ENCODE measurements at regions not wholly inside any gene's neighbourhood (a gene's known extent, or its start where the extent isn't known, plus 50 kb on each side); places are given as distances from the start of the nearest gene placed in this dataset.

GRCh38 chr13:47480951-47481350, 520.1 kb downstream of the SUCLA2 start:
- Mint-ChIP-seq H3K36me3 (no peaks in the 10 kb centered on the region), H3K4me1 (ENCODE audit: low read depth in 2 of 2) (no peaks in the 10 kb centered on the region), H3K27ac (no peak overlapping the region), H3K27me3 (no peaks in the 10 kb centered on the region), H3K9me3 (peaks cover 12% of the 10 kb centered on the region), H3K4me3 (no peak overlapping the region)
- DNase-seq (ENCODE audit: low spot score) = no peak
- no peak for ATAC-seq

GRCh38 chr13:47480121-47480520, 521.0 kb downstream of the SUCLA2 start:
- Mint-ChIP-seq H3K4me3 (no peak overlapping the region), H3K4me1 (ENCODE audit: low read depth in 2 of 2) (no peaks in the 10 kb centered on the region), H3K27ac (no peak overlapping the region), H3K9me3 (peaks cover 16% of the 10 kb centered on the region), H3K36me3 (no peaks in the 10 kb centered on the region), H3K27me3 (no peaks in the 10 kb centered on the region)
- ATAC-seq = no peak
- DNase-seq (ENCODE audit: low spot score) = no peak

DNA sequence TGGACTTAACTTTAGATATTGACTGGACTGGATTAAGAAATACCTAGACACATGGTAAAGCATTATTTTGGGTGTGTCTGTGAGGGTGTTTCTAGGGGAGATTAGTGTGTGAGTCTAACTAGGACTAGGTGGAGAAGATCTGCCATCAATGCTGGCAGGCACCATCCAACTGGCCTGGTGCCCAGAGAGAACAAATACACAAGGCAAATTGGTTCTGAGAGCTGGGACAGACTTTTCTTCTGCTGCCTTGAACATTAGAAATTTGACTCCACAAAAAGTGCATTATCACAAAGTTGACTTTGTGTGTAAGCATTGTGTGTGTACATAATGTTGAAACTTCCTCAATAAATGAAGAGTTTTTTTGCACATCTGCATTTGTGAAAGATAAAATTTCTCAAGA, 522.1 kb downstream of the SUCLA2 start:
- Mint-ChIP-seq H3K9me3 (peaks cover 16% of the 10 kb centered on the region), H3K4me3 (no peak overlapping the region), H3K27ac (no peak overlapping the region), H3K27me3 (no peaks in the 10 kb centered on the region), H3K4me1 (ENCODE audit: low read depth in 2 of 2) (no peaks in the 10 kb centered on the region), H3K36me3 (no peaks in the 10 kb centered on the region)
- ATAC-seq (no peak), DNase-seq (ENCODE audit: low spot score) (no peak)

DNA sequence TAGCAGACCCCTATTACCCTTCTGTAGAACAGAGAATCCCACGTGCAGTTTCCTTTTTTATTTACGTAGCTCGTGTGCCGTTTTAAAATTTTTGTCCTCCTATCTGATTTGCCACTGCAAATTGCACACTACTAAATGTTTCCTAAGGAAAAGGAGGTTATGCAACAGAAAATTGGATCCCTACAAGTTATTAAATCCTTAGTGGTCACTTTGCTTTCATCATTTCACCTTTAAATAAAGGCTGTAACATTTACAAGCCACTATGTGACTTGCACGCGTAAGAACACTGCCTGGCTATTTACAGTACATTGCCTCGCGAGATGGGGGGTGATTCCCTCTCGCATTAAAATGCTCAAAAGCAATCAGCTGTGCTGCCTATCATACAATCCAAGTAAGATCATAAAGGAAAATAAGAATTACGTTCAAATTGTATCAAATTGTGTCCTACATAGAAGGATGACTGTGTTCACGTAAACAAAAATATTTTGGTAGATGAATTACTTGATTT, 525.6 kb downstream of the SUCLA2 start:
- H3K4me1 Mint-ChIP-seq (ENCODE audit: low read depth in 2 of 2) = no peaks in the 10 kb centered on the region
- H3K27me3 Mint-ChIP-seq = no peaks in the 10 kb centered on the region
- H3K27ac Mint-ChIP-seq = no peak overlapping the region
- H3K9me3 Mint-ChIP-seq = peaks cover 15% of the 10 kb centered on the region
- no peak for ATAC-seq
- no peak overlapping the region for H3K4me3 Mint-ChIP-seq
- no peak for DNase-seq (ENCODE audit: low spot score)
- no peaks in the 10 kb centered on the region for H3K36me3 Mint-ChIP-seq

DNA sequence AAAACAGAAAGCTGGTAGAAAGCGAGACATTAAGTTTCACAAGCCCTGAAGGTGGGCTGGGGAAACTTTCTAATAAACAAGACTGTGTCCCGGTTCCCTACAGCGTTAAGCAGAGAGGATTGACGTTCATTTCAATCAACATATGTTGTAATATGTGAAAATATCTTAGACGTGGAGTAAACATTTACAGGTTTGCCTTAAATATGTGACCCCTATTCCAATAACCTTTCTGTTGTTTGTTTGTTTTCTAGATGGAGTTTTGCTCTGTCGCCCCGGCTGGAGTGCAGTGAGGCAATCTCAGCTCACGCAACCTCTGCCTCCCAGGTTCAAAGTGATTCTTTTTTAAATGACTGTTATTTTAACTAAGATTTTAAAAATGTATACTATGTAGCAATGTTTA, 526.2 kb downstream of the SUCLA2 start:
- no peaks in the 10 kb centered on the region for H3K36me3 Mint-ChIP-seq
- H3K9me3 Mint-ChIP-seq = peaks cover 17% of the 10 kb centered on the region
- H3K27ac Mint-ChIP-seq = no peak overlapping the region
- ATAC-seq (no peak), DNase-seq (ENCODE audit: low spot score) (no peak)
- no peak overlapping the region for H3K4me3 Mint-ChIP-seq
- H3K4me1 Mint-ChIP-seq (ENCODE audit: low read depth in 2 of 2) = no peaks in the 10 kb centered on the region
- H3K27me3 Mint-ChIP-seq = no peaks in the 10 kb centered on the region

DNA sequence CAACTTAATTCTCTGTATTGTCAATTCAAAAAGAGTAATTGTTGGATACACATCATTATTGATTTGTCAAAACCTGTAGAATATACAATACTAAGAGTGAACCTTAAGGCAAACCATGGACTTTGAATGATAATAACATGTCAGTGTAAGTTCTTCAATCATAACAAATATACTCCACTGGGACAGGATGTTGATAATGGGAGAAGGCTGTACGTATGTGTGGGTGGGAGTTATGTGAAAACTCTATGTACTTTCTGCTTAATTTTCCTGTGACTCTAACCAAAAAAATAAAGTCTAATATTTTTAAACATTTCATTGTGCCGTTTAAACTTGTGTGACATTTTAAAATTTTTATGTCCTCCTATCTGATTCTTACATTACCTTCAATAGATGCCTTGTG, 526.7 kb downstream of the SUCLA2 start:
- H3K27ac Mint-ChIP-seq = no peak overlapping the region
- H3K36me3 Mint-ChIP-seq = no peaks in the 10 kb centered on the region
- no peak overlapping the region for H3K4me3 Mint-ChIP-seq
- peaks cover 20% of the 10 kb centered on the region for H3K9me3 Mint-ChIP-seq
- H3K4me1 Mint-ChIP-seq (ENCODE audit: low read depth in 2 of 2) = no peaks in the 10 kb centered on the region
- ATAC-seq (no peak), DNase-seq (ENCODE audit: low spot score) (no peak)
- H3K27me3 Mint-ChIP-seq = no peaks in the 10 kb centered on the region

GRCh38 chr13:47472516-47472915, 528.6 kb downstream of the SUCLA2 start:
- H3K27me3 Mint-ChIP-seq = no peaks in the 10 kb centered on the region
- H3K9me3 Mint-ChIP-seq = peaks cover 17% of the 10 kb centered on the region
- no peaks in the 10 kb centered on the region for H3K4me1 Mint-ChIP-seq (ENCODE audit: low read depth in 2 of 2)
- ATAC-seq (no peak), DNase-seq (ENCODE audit: low spot score) (no peak)
- no peaks in the 10 kb centered on the region for H3K36me3 Mint-ChIP-seq
- H3K27ac Mint-ChIP-seq = no peak overlapping the region
- H3K4me3 Mint-ChIP-seq = no peak overlapping the region

GRCh38 chr13:47463726-47464125, 537.3 kb downstream of the SUCLA2 start:
- H3K9me3 Mint-ChIP-seq = peaks cover 14% of the 10 kb centered on the region
- no peaks in the 10 kb centered on the region for H3K27me3 Mint-ChIP-seq
- no peaks in the 10 kb centered on the region for H3K36me3 Mint-ChIP-seq
- ATAC-seq = peak in 1 of 2 donors; percentile 32
- H3K4me3 Mint-ChIP-seq = no peak overlapping the region
- H3K4me1 Mint-ChIP-seq (ENCODE audit: low read depth in 2 of 2) = no peaks in the 10 kb centered on the region
- no peak overlapping the region for H3K27ac Mint-ChIP-seq
- DNase-seq (ENCODE audit: low spot score) = no peak

GRCh38 chr13:47463002-47463401, 538.1 kb downstream of the SUCLA2 start:
- DNase-seq (ENCODE audit: low spot score) = no peak
- ATAC-seq = no peak
- Mint-ChIP-seq H3K27ac (no peak overlapping the region), H3K9me3 (peaks cover 14% of the 10 kb centered on the region), H3K27me3 (no peaks in the 10 kb centered on the region), H3K36me3 (no peaks in the 10 kb centered on the region), H3K4me1 (ENCODE audit: low read depth in 2 of 2) (no peaks in the 10 kb centered on the region), H3K4me3 (no peak overlapping the region)

- Mint-ChIP-seq H3K27me3 (no peaks in the 10 kb centered on the region), H3K27ac (no peak overlapping the region), H3K4me3 (no peak overlapping the region), H3K4me1 (ENCODE audit: low read depth in 2 of 2) (no peaks in the 10 kb centered on the region), H3K9me3 (peaks cover 14% of the 10 kb centered on the region), H3K36me3 (no peaks in the 10 kb centered on the region)
- DNase-seq (ENCODE audit: low spot score) (no peak), ATAC-seq (no peak)
Observed at GRCh38 chr13:47461816-47462215, 539.3 kb downstream of the SUCLA2 start.

DNA sequence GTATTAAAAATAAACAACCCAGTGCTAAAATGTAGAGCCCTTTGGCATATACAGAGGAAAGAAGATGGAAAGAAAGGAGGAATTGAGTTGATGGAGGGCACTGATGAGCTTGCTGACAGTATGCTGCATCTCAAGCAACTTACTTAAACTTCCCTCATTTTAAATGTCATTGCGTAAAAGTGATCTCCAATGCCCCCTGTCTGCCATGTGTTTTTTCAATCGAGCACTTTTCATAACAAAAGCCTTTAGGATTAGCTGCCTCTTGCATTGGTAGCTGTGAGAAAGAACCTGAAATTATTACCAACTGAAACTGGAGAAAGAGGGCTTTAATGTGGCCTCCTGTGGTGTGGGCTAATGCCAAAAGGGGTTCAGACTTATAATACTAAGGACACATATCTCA, 541.6 kb downstream of the SUCLA2 start:
- H3K27ac Mint-ChIP-seq = no peak overlapping the region

DNA sequence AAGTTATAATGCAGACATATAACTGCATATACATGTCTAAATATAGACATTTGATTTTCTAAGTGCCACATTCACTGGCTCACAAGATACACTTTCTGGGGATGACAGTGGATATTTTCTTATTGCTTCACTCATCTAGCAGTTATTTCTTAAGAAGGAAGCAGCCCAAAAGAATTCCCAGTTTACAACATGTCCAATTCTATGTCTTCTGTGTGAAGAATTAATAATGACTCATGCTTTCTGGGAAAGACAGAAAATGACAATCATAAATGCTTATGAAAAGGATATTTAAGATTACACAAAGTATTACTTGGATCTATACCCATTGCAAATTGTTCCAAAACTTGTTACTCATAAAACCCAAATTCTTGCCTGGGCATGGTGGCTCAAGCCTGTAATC, 543.4 kb downstream of the SUCLA2 start:
- no peak for ATAC-seq
- no peak for DNase-seq (ENCODE audit: low spot score)
- H3K4me1 Mint-ChIP-seq (ENCODE audit: low read depth in 2 of 2) = no peaks in the 10 kb centered on the region
- no peaks in the 10 kb centered on the region for H3K36me3 Mint-ChIP-seq
- H3K27me3 Mint-ChIP-seq = no peaks in the 10 kb centered on the region
- H3K27ac Mint-ChIP-seq = no peak overlapping the region
- no peaks in the 10 kb centered on the region for H3K9me3 Mint-ChIP-seq
- no peak overlapping the region for H3K4me3 Mint-ChIP-seq

More for the DNA sequence above, 541.6 kb downstream of the SUCLA2 start:
- no peak overlapping the region for H3K4me3 Mint-ChIP-seq
- no peaks in the 10 kb centered on the region for H3K27me3 Mint-ChIP-seq
- H3K36me3 Mint-ChIP-seq = no peaks in the 10 kb centered on the region
- no peak for ATAC-seq
- DNase-seq (ENCODE audit: low spot score) = no peak
- H3K9me3 Mint-ChIP-seq = no peaks in the 10 kb centered on the region
- H3K4me1 Mint-ChIP-seq (ENCODE audit: low read depth in 2 of 2) = no peaks in the 10 kb centered on the region

DNA sequence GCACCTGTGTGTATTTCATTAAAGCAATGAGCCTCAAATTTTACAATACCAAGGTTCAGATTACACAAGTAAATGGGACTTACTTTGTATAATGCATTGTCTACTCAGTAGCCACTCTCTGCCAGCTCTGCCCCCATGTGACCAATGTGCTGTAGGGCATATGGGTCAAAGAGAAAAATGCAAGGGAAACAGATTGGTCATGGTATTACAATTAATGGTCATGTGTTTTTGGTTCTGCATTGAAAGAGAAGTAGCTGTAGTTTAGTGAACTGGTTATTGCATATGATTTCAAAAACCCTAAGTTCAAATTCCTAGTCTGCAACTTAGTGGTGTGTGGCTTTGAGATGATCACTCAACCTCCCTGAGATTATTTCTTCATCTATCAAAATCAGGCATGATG, 545.4 kb downstream of the SUCLA2 start:
- H3K9me3 Mint-ChIP-seq = peaks cover 3% of the 10 kb centered on the region
- H3K27me3 Mint-ChIP-seq = no peaks in the 10 kb centered on the region
- H3K27ac Mint-ChIP-seq = no peak overlapping the region
- no peak for ATAC-seq
- H3K4me3 Mint-ChIP-seq = no peak overlapping the region
- H3K36me3 Mint-ChIP-seq = no peaks in the 10 kb centered on the region
- H3K4me1 Mint-ChIP-seq (ENCODE audit: low read depth in 2 of 2) = no peaks in the 10 kb centered on the region
- no peak for DNase-seq (ENCODE audit: low spot score)

GRCh38 chr13:47454986-47455385, 546.1 kb downstream of the SUCLA2 start:
- no peaks in the 10 kb centered on the region for H3K27me3 Mint-ChIP-seq
- ATAC-seq (no peak), DNase-seq (ENCODE audit: low spot score) (no peak)
- H3K4me1 Mint-ChIP-seq (ENCODE audit: low read depth in 2 of 2) = no peaks in the 10 kb centered on the region
- H3K9me3 Mint-ChIP-seq = peaks cover 3% of the 10 kb centered on the region
- H3K36me3 Mint-ChIP-seq = no peaks in the 10 kb centered on the region
- no peak overlapping the region for H3K27ac Mint-ChIP-seq
- no peak overlapping the region for H3K4me3 Mint-ChIP-seq

- Mint-ChIP-seq H3K4me3 (no peak overlapping the region), H3K4me1 (ENCODE audit: low read depth in 2 of 2) (no peaks in the 10 kb centered on the region), H3K36me3 (no peaks in the 10 kb centered on the region), H3K9me3 (peaks cover 6% of the 10 kb centered on the region), H3K27ac (no peak overlapping the region), H3K27me3 (no peaks in the 10 kb centered on the region)
- DNase-seq (ENCODE audit: low spot score) (no peak), ATAC-seq (no peak)
Observed at GRCh38 chr13:47437406-47437805, 540.6 kb upstream of the HTR2A start.

Data from natural killer cell treated with Interleukin-12 subunit alpha and Interleukin-12 subunit beta and Interleukin-15 and Interleukin-18, amount 100 ng/mL, for 72 hours (primary cell).